Non-pigmented ciliary epithelial cell (primary cell): ENCODE measurements at regions not wholly inside any gene's neighbourhood (a gene's known extent, or its start where the extent isn't known, plus 50 kb on each side); places are given as distances from the start of the nearest gene placed in this dataset.

Source experiments
- DNase-seq: peaks from one replicate; pipeline ENCODE4 v3.0.0-alpha.2; 2010; ENCODE audit warnings: low read depth

DNA sequence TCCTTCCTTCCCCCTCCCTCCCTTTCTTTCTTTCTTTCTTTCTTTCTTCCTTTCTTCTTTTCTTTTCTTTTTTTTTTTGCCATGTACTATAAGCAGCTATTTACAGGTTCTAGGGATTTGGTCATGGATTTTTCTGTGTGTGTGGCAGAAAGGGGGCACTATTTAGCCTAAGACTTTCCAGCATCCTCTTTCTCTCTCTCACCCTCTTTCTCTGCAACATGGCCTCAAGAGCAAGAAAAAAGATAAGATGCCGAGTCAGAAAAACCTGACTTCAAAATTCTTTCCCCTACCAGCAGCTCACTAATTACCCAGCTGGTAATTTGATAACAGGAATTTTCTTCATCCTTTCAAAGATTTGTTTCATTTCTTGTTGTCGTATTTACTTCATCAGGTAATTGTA is 458.3 kb upstream of the ADAMTS5 start:
- no peak for DNase-seq

GRCh38 chr21:27424601-27425000 is 457.7 kb upstream of the ADAMTS5 start:
- DNase-seq: no peak

- peak; percentile 52 for DNase-seq
Measured at GRCh38 chr21:27423906-27424595, 457.2 kb upstream of the ADAMTS5 start.

DNA sequence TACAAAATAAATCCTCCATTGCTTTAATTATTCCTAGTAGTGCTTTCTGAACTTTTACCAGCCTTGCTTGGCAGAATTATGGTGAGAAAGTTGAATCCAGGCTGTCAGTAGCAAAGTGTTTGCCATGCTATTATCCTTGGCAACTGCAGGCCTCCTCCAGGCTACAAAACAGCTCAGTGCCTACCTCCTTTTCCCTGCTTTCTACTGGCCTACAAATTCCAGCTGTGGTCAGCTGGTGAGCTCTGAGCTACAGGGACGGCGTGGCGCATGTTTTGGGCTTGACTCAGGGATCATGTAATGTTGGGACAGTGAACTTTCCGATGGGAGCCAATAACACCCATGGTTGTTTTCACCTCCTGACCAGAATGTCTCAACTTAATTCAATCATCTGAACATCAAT is 456.1 kb upstream of the ADAMTS5 start:
- DNase-seq: peak; percentile 79

DNA sequence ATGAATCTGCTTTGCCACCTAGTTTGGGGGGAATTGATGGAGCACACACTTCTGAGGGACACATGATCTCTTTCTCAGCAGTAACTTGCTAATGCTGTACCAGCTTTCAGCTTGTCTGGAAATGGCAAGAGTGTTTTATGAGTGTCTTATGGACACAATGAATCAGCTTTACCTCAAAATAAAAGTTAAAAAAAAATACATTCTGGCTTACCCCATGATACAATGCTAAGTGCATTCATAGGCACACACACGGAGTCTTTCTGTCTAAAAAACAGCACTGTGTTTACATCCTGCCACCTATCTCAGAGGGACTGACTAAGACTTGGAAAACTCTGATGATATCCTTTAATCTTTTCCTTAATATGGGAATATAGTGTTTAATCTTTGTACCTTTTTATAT is 455.5 kb upstream of the ADAMTS5 start:
- DNase-seq: no peak

DNA sequence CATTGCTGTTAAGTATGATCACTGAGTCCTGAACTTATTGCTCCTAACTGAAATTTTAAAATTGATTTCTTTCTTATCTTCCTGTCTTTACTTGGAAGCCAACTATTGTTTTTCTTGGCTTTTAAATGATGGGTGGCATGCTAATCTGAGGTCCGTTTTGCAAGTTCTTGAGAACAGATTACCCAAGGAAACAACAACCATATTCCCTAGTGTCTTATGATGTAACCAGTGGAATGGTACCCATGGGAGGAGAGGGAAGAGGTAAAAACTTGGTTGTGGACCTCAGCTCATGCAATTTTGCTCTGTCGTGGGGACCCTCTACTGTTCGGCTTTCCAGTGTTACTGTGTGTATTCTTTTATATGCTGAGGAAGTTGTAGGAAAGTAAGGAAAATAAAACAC is 454.8 kb upstream of the ADAMTS5 start:
- no peak for DNase-seq

DNA sequence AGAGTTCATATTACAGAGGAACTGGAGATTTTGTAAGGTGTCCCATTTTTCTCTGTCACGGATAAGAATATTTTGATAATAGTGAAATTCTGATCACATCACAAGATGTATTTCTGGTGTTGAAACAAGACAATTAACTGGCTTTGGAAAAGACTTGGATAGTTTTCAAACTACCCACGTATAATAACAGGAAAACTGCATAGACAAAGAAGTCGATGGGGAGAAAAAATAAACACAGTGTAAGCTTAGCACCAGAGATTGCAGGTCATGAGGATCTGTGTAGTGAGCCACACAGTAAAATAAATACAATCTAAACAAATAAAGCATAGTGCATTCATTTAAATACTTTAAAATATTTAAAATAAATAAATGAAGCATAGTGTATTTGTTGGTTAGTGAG is 452.3 kb upstream of the ADAMTS5 start:
- no peak for DNase-seq

GRCh38 chr21:27418346-27418745 is 451.5 kb upstream of the ADAMTS5 start:
- no peak for DNase-seq

DNA sequence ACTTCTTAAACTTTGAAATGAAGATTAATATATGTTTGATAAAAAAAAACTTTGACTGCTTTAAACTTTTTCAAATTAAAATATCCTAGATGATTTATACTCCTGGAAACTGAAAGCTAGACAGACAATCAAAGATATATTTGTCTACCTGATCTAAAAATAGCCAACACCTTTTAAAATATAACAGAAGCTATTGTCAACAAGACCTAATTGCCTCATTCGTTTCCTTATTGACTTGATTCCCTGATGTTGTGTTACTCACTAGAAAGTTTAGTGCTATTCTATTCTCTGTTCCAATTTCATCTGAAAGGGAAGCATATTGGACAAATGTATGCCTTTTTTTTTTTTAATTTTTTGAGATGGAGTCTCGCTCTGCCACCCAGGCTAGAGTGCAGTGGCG is 445.6 kb upstream of the ADAMTS5 start:
- DNase-seq: no peak

GRCh38 chr21:27408826-27409225 is 441.9 kb upstream of the ADAMTS5 start:
- no peak for DNase-seq

GRCh38 chr21:27407271-27407670 is 440.4 kb upstream of the ADAMTS5 start:
- no peak for DNase-seq

DNA sequence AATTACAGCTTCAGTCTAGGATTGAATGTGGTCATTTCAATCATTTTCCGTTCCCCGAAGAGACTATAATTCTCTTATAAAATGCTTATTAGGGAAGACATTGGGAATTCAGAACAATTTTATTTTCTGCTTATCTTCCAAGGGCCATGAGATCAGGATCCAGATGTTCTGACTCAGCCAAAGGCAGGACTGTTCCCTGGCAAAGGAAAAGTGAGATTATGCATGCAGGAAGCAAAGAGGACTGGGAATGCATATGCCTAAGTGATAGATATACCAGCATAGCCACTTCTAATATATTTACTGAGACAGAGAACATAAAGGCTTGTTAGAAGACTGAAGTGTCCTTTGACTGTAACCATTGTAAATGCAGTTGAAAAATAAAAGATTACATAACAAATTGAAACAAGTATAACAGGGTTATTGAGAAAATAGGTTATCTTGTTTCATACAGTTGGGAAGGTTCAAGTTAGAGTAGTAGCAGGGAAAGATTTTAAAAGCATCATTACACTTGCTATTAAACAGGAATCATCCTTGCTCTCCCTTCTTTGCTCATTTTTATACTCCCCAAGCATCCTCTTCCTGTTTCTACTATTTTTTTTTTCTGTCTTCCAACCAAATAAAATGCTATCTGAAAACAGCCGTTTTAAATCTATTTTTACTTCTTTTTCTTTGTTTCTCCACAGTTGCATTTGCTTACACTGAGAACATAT is 439.6 kb upstream of the ADAMTS5 start:
- no peak for DNase-seq

DNA sequence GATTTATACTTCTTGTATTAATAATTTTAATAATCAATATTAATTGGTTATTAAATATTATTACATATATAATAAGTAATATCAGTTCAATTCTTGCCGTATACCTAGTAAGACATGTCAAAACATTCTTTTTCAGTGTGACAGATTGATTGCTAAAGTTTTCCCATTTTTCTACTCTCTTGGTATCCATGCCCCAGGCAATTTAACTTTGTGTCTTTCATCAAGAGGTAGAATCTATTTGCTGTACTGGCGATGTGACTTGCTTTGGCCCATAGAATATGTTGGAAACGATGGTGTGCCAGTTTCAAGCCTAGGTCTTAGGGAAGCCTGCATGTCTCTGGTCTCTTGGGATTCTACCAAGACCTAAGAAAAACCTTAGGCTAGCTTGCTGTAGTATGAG is 436.1 kb upstream of the ADAMTS5 start:
- no peak for DNase-seq

GRCh38 chr21:27400045-27400444 is 433.2 kb upstream of the ADAMTS5 start:
- DNase-seq: no peak

DNA sequence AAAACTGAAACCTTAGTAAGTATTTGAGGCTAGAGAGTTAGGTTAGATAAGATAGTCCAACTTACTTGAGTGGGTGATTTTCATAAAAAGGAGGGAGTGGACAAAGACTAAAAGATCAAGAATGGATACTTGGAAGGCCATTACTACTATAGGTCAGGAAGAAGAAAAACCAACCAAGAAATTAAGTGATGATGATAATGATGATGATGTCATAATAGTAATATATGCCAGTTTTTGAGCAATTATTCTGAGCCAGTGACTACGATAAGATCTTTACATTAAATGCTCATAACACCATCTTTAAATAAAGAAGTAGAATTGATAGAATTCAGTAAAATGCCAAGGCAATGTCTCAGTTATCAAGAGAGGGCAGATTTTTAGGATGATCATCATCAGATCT is 430.7 kb upstream of the ADAMTS5 start:
- no peak for DNase-seq

GRCh38 chr21:27393726-27394125 is 426.8 kb upstream of the ADAMTS5 start:
- DNase-seq: no peak

DNA sequence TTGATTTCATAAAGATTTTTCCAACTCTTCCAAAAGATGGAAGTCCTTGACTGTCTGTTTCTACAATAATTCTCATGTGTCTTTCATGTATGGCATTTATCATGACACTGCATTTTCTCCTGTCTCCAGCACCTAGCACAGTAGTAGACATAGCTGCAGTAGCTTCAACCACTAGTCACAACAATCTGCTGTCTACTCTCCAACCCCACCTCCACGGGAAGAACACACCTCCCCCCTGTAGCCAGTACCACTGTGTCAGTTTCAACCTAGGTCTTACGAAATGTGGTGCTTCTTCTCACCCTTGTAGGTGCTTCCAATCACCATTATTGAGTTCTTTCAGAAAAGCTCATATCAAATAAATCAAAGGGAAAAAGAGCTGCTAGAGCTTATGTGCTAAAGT is 425.1 kb upstream of the ADAMTS5 start:
- DNase-seq: no peak

GRCh38 chr21:27390384-27390783 is 423.5 kb upstream of the ADAMTS5 start:
- no peak for DNase-seq

DNA sequence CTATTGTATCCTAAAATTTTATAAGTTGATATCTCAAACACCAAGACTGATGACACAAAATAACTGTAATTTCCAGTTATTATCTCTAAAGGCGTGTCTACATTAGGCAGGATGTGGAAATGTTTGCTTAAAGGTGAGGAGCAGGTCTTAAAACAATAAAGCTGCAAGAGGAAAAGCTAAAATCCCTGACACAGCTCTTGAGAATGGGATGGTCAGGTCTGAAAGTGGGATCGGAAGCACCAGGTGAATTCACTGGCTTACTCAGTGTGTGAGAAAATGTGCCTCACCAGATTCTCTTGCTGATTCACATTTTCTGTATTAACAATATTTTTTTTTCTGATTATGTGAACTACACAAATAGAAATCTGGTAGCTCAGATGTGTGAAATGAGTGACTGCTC is 421.9 kb upstream of the ADAMTS5 start:
- no peak for DNase-seq

- DNase-seq: no peak
Measured at GRCh38 chr21:27382404-27382803, 415.5 kb upstream of the ADAMTS5 start.

- no peak for DNase-seq
Measured at GRCh38 chr21:27380303-27380702, 413.4 kb upstream of the ADAMTS5 start.

- DNase-seq: no peak
Measured at GRCh38 chr21:27379354-27379753, 412.5 kb upstream of the ADAMTS5 start.

DNA sequence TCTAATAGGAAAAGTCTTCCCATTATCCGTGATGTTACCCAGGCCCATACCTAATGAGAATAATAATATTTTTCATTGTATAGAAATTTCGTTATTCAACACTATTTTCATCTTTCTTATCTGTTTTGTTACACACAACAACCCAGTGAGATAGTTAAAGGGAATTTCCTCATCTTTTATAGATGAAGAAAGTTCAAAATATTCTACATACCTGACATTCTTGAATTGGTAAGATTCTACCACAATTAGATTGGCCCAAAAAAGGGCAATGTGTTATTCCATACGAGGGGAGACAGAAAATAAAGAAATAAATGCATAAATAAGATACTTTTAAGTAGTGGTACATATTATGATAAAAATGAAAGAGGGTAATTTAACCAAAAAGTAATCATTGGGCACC is 405.5 kb upstream of the ADAMTS5 start:
- no peak for DNase-seq

DNA sequence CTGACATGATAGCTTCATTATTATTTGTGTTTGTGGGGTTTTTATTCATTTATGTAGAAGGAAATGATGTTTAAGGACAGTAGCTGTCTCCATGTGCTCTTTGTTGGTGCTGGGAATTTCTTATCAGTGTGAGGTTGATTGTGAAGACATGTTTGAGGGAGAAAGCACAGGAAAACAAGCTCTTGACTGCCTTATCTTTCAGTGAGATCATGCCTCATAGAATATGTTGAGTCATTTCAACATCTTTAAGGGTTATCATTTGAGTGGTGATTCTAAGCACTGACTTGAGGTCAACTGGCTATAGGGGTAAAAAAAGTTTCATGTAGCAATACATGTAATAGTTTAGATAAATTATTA is 405.1 kb upstream of the ADAMTS5 start:
- peak; percentile 44 for DNase-seq
